ENCODE measurements at regions not wholly inside any gene's neighbourhood (a gene's known extent, or its start where the extent isn't known, plus 50 kb on each side); places are given as distances from the start of the nearest gene placed in this dataset.

DNA sequence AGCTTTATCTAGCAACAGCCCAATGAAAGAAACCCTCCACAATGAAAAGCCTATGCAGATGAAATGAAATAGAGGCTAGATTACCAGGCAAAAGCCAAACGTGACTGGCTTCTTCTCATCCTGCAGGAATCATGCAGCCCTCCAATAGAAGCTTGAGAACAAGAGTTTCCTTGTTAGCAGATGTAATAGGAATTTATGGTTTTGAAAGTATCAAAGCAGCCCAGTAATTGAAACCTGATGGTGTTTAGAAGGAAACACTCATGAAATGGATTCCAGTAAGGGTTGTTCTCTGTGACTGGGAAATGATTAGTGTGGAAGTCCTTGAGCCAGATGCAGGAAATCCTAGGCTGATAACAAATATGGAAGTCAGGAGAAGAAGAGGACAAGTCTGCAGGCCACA lies 320.3 kb upstream of the TSPY4 start:
- Histone ChIP-seq H3K27ac (ENCODE audit: low read depth, low read length) (no peak overlapping the region), H3K4me2 (ENCODE audit: low read length) (no peak overlapping the region), H3K9me3 (ENCODE audit: control insufficient read depth, insufficient read depth, low read length) (no peaks in the 10 kb centered on the region), H3K4me3 (ENCODE audit: low read length) (no peak overlapping the region), H3K4me1 (ENCODE audit: control insufficient read depth, low read length) (no peaks in the 10 kb centered on the region), H3K27me3 (ENCODE audit: control insufficient read depth, low read length) (no peaks in the 10 kb centered on the region), H3K9me2 (replicated peaks; ENCODE audit: control insufficient read depth, low read length) (no peaks in the 10 kb centered on the region), H3K36me3 (ENCODE audit: control insufficient read depth, low read length) (no peaks in the 10 kb centered on the region), H3F3A (ENCODE audit: control insufficient read depth, insufficient read depth) (no peaks in the 10 kb centered on the region), H3K79me2 (ENCODE audit: control insufficient read depth, low read length) (no peaks in the 10 kb centered on the region), H4K20me1 (ENCODE audit: control insufficient read depth, insufficient read depth, low read depth, low read length) (no peaks in the 10 kb centered on the region)
- no peak for TF ChIP-seq EZH2phosphoT487 (IDR thresholded peaks at IDR 0.05; ENCODE audit: borderline replicate concordance, low read length)
- TF ChIP-seq, protein P1, sequence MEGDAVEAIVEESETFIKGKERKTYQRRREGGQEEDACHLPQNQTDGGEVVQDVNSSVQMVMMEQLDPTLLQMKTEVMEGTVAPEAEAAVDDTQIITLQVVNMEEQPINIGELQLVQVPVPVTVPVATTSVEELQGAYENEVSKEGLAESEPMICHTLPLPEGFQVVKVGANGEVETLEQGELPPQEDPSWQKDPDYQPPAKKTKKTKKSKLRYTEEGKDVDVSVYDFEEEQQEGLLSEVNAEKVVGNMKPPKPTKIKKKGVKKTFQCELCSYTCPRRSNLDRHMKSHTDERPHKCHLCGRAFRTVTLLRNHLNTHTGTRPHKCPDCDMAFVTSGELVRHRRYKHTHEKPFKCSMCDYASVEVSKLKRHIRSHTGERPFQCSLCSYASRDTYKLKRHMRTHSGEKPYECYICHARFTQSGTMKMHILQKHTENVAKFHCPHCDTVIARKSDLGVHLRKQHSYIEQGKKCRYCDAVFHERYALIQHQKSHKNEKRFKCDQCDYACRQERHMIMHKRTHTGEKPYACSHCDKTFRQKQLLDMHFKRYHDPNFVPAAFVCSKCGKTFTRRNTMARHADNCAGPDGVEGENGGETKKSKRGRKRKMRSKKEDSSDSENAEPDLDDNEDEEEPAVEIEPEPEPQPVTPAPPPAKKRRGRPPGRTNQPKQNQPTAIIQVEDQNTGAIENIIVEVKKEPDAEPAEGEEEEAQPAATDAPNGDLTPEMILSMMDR (IDR thresholded peaks at IDR 0.05; ENCODE audit: low read depth, low read length, poor library complexity, severe bottlenecking), result no peak

DNA sequence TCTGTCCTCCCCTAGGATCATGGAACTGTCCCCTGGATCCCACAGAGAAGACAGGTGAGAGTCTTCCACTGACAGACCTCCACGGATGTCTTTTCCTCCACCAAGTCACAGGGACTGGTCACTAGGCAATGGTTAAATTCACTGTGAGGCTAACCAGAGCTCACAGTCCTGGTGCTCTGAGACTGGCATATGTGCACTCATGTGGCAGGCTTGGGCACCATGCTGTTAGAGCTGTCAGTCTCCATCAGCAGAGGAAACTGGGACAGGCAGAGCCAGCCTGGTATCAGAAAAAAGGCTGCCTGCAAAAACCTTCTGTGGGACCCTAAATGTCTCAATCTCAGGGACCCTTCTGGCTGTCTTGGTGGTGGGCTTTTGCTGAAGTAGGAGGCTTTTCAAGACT lies 318.9 kb upstream of the TSPY4 start:
- Histone ChIP-seq H3K4me2 (ENCODE audit: low read length) (no peak overlapping the region), H3K27me3 (ENCODE audit: control insufficient read depth, low read length) (no peaks in the 10 kb centered on the region), H3K36me3 (ENCODE audit: control insufficient read depth, low read length) (no peaks in the 10 kb centered on the region), H3K4me3 (ENCODE audit: low read length) (no peak overlapping the region), H4K20me1 (ENCODE audit: control insufficient read depth, insufficient read depth, low read depth, low read length) (no peaks in the 10 kb centered on the region), H3K9me3 (ENCODE audit: control insufficient read depth, insufficient read depth, low read length) (no peaks in the 10 kb centered on the region), H3K4me1 (ENCODE audit: control insufficient read depth, low read length) (no peaks in the 10 kb centered on the region), H3K79me2 (ENCODE audit: control insufficient read depth, low read length) (no peaks in the 10 kb centered on the region), H3F3A (ENCODE audit: control insufficient read depth, insufficient read depth) (no peaks in the 10 kb centered on the region), H3K27ac (ENCODE audit: low read depth, low read length) (no peak overlapping the region), H3K9me2 (replicated peaks; ENCODE audit: control insufficient read depth, low read length) (no peaks in the 10 kb centered on the region)
- TF ChIP-seq EZH2phosphoT487 (IDR thresholded peaks at IDR 0.05; ENCODE audit: borderline replicate concordance, low read length), result no peak
- TF ChIP-seq, protein P1 (IDR thresholded peaks at IDR 0.05; ENCODE audit: low read depth, low read length, poor library complexity, severe bottlenecking), result no peak

DNA sequence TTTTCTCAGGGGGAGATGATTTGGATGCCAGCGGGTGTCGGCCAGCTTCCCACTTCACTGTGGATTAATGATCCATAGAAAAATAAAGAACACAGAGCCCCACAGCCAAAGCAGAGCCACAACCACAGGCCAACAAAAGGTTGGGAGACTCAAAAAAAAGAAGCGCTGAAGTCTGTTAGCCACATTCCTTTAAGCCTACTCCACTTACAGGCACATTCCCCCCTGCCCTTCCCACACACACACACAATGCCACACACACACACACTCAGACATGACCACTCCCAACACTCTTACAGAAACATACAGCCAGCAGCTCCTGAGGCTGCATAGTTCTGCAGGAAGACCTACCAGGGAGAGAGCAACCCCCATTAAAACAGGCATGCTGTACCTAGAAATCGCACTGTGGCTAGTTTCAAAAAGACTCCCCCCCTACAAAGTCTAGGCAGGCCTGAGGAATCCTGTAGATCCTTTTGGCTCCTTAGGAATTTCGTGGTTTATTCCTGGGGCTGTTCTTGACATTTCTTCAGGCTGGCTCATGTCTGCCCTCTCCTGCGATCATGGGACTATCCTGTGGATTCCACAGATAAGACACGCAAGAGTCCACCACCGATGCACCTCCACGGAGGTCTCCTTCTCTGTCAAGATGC lies 309.4 kb upstream of the TSPY4 start:
- Histone ChIP-seq H3F3A (ENCODE audit: control insufficient read depth, insufficient read depth) (no peaks in the 10 kb centered on the region), H3K27me3 (ENCODE audit: control insufficient read depth, low read length) (no peaks in the 10 kb centered on the region)
- TF ChIP-seq, protein P1 (IDR thresholded peaks at IDR 0.05; ENCODE audit: low read depth, low read length, poor library complexity, severe bottlenecking), result no peak
- no peak for TF ChIP-seq EZH2phosphoT487 (IDR thresholded peaks at IDR 0.05; ENCODE audit: borderline replicate concordance, low read length)

More for the DNA sequence above, 309.4 kb upstream of the TSPY4 start:
- Histone ChIP-seq H4K20me1 (ENCODE audit: control insufficient read depth, insufficient read depth, low read depth, low read length) (no peaks in the 10 kb centered on the region), H3K9me2 (replicated peaks; ENCODE audit: control insufficient read depth, low read length) (no peaks in the 10 kb centered on the region), H3K4me3 (ENCODE audit: low read length) (no peak overlapping the region), H3K9me3 (ENCODE audit: control insufficient read depth, insufficient read depth, low read length) (no peaks in the 10 kb centered on the region), H3K27ac (ENCODE audit: low read depth, low read length) (no peak overlapping the region), H3K4me2 (ENCODE audit: low read length) (no peak overlapping the region), H3K4me1 (ENCODE audit: control insufficient read depth, low read length) (no peaks in the 10 kb centered on the region), H3K79me2 (ENCODE audit: control insufficient read depth, low read length) (no peaks in the 10 kb centered on the region), H3K36me3 (ENCODE audit: control insufficient read depth, low read length) (no peaks in the 10 kb centered on the region)

Data from DOHH2 (cell line).